ENCODE measurements at regions not wholly inside any gene's neighbourhood (a gene's known extent, or its start where the extent isn't known, plus 50 kb on each side); places are given as distances from the start of the nearest gene placed in this dataset.

GRCh38 chr1:213484758-213485157, 433.7 kb downstream of the RPS6KC1 start:
- Histone ChIP-seq H3K9ac (ENCODE audit: low read depth in 1 of 3, low read length in 3 of 3) (no peak overlapping the region), H3K4me1 (ENCODE audit: control insufficient read depth in 3 of 3, insufficient read depth in 3 of 3, low read length in 3 of 3) (peaks cover 0 to 2% (median 0%) of the 10 kb centered on the region in 3 donors), H3K9me3 (ENCODE audit: control insufficient read depth in 3 of 3, low read length in 3 of 3) (no peaks in the 10 kb centered on the region), H3K27ac (ENCODE audit: low read depth, low read length) (no peak overlapping the region), H3K36me3 (ENCODE audit: control insufficient read depth in 3 of 3, insufficient read depth in 3 of 3, low read length in 3 of 3) (no peaks in the 10 kb centered on the region), H3K27me3 (ENCODE audit: control insufficient read depth in 3 of 3, insufficient read depth in 3 of 3, low read length in 3 of 3) (no peaks in the 10 kb centered on the region), H3K4me3 (ENCODE audit: low read length in 3 of 3) (no peak overlapping the region)

GRCh38 chr1:213486488-213486887, 435.4 kb downstream of the RPS6KC1 start:
- Histone ChIP-seq H3K4me3 (ENCODE audit: low read length in 3 of 3) (no peak overlapping the region), H3K36me3 (ENCODE audit: control insufficient read depth in 3 of 3, insufficient read depth in 3 of 3, low read length in 3 of 3) (no peaks in the 10 kb centered on the region), H3K9ac (ENCODE audit: low read depth in 1 of 3, low read length in 3 of 3) (no peak overlapping the region), H3K27ac (ENCODE audit: low read depth, low read length) (no peak overlapping the region), H3K9me3 (ENCODE audit: control insufficient read depth in 3 of 3, low read length in 3 of 3) (no peaks in the 10 kb centered on the region), H3K27me3 (ENCODE audit: control insufficient read depth in 3 of 3, insufficient read depth in 3 of 3, low read length in 3 of 3) (peaks cover 0 to 2% (median 0%) of the 10 kb centered on the region in 3 donors), H3K4me1 (ENCODE audit: control insufficient read depth in 3 of 3, insufficient read depth in 3 of 3, low read length in 3 of 3) (peaks cover 0 to 2% (median 0%) of the 10 kb centered on the region in 3 donors)

- Histone ChIP-seq H3K27ac (ENCODE audit: low read depth, low read length) (no peak overlapping the region), H3K27me3 (ENCODE audit: control insufficient read depth in 3 of 3, insufficient read depth in 3 of 3, low read length in 3 of 3) (peaks cover 0 to 2% (median 0%) of the 10 kb centered on the region in 3 donors), H3K9ac (ENCODE audit: low read depth in 1 of 3, low read length in 3 of 3) (no peak overlapping the region), H3K36me3 (ENCODE audit: control insufficient read depth in 3 of 3, insufficient read depth in 3 of 3, low read length in 3 of 3) (no peaks in the 10 kb centered on the region), H3K4me3 (ENCODE audit: low read length in 3 of 3) (no peak overlapping the region), H3K4me1 (ENCODE audit: control insufficient read depth in 3 of 3, insufficient read depth in 3 of 3, low read length in 3 of 3) (no peaks in the 10 kb centered on the region), H3K9me3 (ENCODE audit: control insufficient read depth in 3 of 3, low read length in 3 of 3) (no peaks in the 10 kb centered on the region)
Measured at GRCh38 chr1:213491468-213491867, 440.4 kb downstream of the RPS6KC1 start.

- Histone ChIP-seq H3K27ac (ENCODE audit: low read depth, low read length) (no peak overlapping the region), H3K4me1 (ENCODE audit: control insufficient read depth in 3 of 3, insufficient read depth in 3 of 3, low read length in 3 of 3) (no peaks in the 10 kb centered on the region), H3K9ac (ENCODE audit: low read depth in 1 of 3, low read length in 3 of 3) (no peak overlapping the region), H3K27me3 (ENCODE audit: control insufficient read depth in 3 of 3, insufficient read depth in 3 of 3, low read length in 3 of 3) (peaks cover 0 to 2% (median 0%) of the 10 kb centered on the region in 3 donors), H3K9me3 (ENCODE audit: control insufficient read depth in 3 of 3, low read length in 3 of 3) (no peaks in the 10 kb centered on the region), H3K4me3 (ENCODE audit: low read length in 3 of 3) (no peak overlapping the region), H3K36me3 (ENCODE audit: control insufficient read depth in 3 of 3, insufficient read depth in 3 of 3, low read length in 3 of 3) (no peaks in the 10 kb centered on the region)
Measured at GRCh38 chr1:213492161-213493041, 441.4 kb downstream of the RPS6KC1 start.

GRCh38 chr1:213499444-213499843, 448.4 kb downstream of the RPS6KC1 start:
- H3K36me3 ChIP-seq (ENCODE audit: control insufficient read depth in 3 of 3, insufficient read depth in 3 of 3, low read length in 3 of 3): no peaks in the 10 kb centered on the region
- H3K27me3 ChIP-seq (ENCODE audit: control insufficient read depth in 3 of 3, insufficient read depth in 3 of 3, low read length in 3 of 3): no peaks in the 10 kb centered on the region
- H3K9me3 ChIP-seq (ENCODE audit: control insufficient read depth in 3 of 3, low read length in 3 of 3): peaks cover 0 to 2% (median 0%) of the 10 kb centered on the region in 3 donors
- no peaks in the 10 kb centered on the region for H3K4me1 ChIP-seq (ENCODE audit: control insufficient read depth in 3 of 3, insufficient read depth in 3 of 3, low read length in 3 of 3)
- H3K27ac ChIP-seq (ENCODE audit: low read depth, low read length): no peak overlapping the region
- H3K9ac ChIP-seq (ENCODE audit: low read depth in 1 of 3, low read length in 3 of 3): no peak overlapping the region
- no peak overlapping the region for H3K4me3 ChIP-seq (ENCODE audit: low read length in 3 of 3)

GRCh38 chr1:213507472-213508223, 456.6 kb downstream of the RPS6KC1 start:
- Histone ChIP-seq H3K36me3 (ENCODE audit: control insufficient read depth in 3 of 3, insufficient read depth in 3 of 3, low read length in 3 of 3) (no peaks in the 10 kb centered on the region), H3K27ac (ENCODE audit: low read depth, low read length) (no peak overlapping the region), H3K9me3 (ENCODE audit: control insufficient read depth in 3 of 3, low read length in 3 of 3) (no peaks in the 10 kb centered on the region), H3K4me1 (ENCODE audit: control insufficient read depth in 3 of 3, insufficient read depth in 3 of 3, low read length in 3 of 3) (no peaks in the 10 kb centered on the region), H3K27me3 (ENCODE audit: control insufficient read depth in 3 of 3, insufficient read depth in 3 of 3, low read length in 3 of 3) (no peaks in the 10 kb centered on the region), H3K4me3 (ENCODE audit: low read length in 3 of 3) (no peak overlapping the region), H3K9ac (ENCODE audit: low read depth in 1 of 3, low read length in 3 of 3) (no peak overlapping the region)

GRCh38 chr1:213511173-213511572, 460.1 kb downstream of the RPS6KC1 start:
- Histone ChIP-seq H3K36me3 (ENCODE audit: control insufficient read depth in 3 of 3, insufficient read depth in 3 of 3, low read length in 3 of 3) (no peaks in the 10 kb centered on the region), H3K27me3 (ENCODE audit: control insufficient read depth in 3 of 3, insufficient read depth in 3 of 3, low read length in 3 of 3) (no peaks in the 10 kb centered on the region), H3K4me1 (ENCODE audit: control insufficient read depth in 3 of 3, insufficient read depth in 3 of 3, low read length in 3 of 3) (no peaks in the 10 kb centered on the region), H3K4me3 (ENCODE audit: low read length in 3 of 3) (no peak overlapping the region), H3K27ac (ENCODE audit: low read depth, low read length) (no peak overlapping the region), H3K9ac (ENCODE audit: low read depth in 1 of 3, low read length in 3 of 3) (no peak overlapping the region), H3K9me3 (ENCODE audit: control insufficient read depth in 3 of 3, low read length in 3 of 3) (no peaks in the 10 kb centered on the region)

GRCh38 chr1:213512316-213512715, 461.3 kb downstream of the RPS6KC1 start:
- no peaks in the 10 kb centered on the region for H3K4me1 ChIP-seq (ENCODE audit: control insufficient read depth in 3 of 3, insufficient read depth in 3 of 3, low read length in 3 of 3)
- H3K36me3 ChIP-seq (ENCODE audit: control insufficient read depth in 3 of 3, insufficient read depth in 3 of 3, low read length in 3 of 3): no peaks in the 10 kb centered on the region
- no peak overlapping the region for H3K4me3 ChIP-seq (ENCODE audit: low read length in 3 of 3)
- no peaks in the 10 kb centered on the region for H3K9me3 ChIP-seq (ENCODE audit: control insufficient read depth in 3 of 3, low read length in 3 of 3)
- no peak overlapping the region for H3K27ac ChIP-seq (ENCODE audit: low read depth, low read length)
- no peaks in the 10 kb centered on the region for H3K27me3 ChIP-seq (ENCODE audit: control insufficient read depth in 3 of 3, insufficient read depth in 3 of 3, low read length in 3 of 3)
- H3K9ac ChIP-seq (ENCODE audit: low read depth in 1 of 3, low read length in 3 of 3): no peak overlapping the region

GRCh38 chr1:213513006-213513405, 462.0 kb downstream of the RPS6KC1 start:
- no peak overlapping the region for H3K27ac ChIP-seq (ENCODE audit: low read depth, low read length)
- H3K36me3 ChIP-seq (ENCODE audit: control insufficient read depth in 3 of 3, insufficient read depth in 3 of 3, low read length in 3 of 3): no peaks in the 10 kb centered on the region
- H3K4me1 ChIP-seq (ENCODE audit: control insufficient read depth in 3 of 3, insufficient read depth in 3 of 3, low read length in 3 of 3): no peaks in the 10 kb centered on the region
- no peaks in the 10 kb centered on the region for H3K27me3 ChIP-seq (ENCODE audit: control insufficient read depth in 3 of 3, insufficient read depth in 3 of 3, low read length in 3 of 3)
- no peak overlapping the region for H3K9ac ChIP-seq (ENCODE audit: low read depth in 1 of 3, low read length in 3 of 3)
- no peak overlapping the region for H3K4me3 ChIP-seq (ENCODE audit: low read length in 3 of 3)
- H3K9me3 ChIP-seq (ENCODE audit: control insufficient read depth in 3 of 3, low read length in 3 of 3): no peaks in the 10 kb centered on the region

All from skeletal muscle tissue (tissue), 3 donors.